Eye (tissue), 1 donor: ENCODE measurements at regions not wholly inside any gene's neighbourhood (a gene's known extent, or its start where the extent isn't known, plus 50 kb on each side); places are given as distances from the start of the nearest gene placed in this dataset.

Source experiments
- DNase-seq: peaks from one replicate; pipeline ENCODE4 v3.0.0-alpha.2; 2015

DNA sequence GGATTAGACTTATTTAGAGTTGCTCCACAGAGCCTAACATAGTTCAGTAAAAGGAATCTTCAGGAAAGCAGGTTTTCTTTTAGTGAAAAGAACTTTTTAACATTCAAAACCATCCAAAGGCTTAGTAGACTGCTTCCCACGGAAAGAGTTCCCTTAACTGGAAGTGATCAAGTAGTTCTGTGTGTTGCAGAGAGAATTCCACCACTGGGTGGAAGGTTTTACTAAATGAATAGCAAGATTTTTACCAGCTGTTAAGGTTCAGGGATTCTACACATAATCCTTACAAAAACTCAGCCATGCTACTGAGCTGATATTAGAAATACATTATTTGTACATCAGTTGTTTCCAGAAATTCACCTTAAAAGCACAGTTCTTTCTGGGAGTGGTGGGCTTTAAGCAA is 119.7 kb downstream of the GDAP2 start:
- no peak for DNase-seq

DNA sequence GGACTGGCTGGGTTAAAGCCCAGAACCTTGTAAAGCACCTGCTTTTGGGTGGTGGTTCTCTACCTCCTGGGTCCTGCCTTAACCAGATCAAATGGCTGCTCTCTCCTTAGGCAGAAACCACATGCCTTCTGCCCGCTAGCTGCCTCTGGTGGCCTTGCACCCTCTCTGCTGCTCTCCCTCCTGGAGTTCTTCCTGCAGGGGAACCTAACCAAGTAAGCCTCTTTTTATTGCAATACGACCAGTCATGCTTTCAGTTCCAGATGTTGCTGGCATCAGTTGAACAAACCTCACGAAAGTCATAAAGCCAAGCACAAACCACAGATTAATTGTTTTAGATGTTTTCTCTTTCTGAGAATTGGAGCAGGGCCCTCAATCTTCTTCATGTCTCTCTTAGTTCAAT is 118.9 kb downstream of the GDAP2 start:
- DNase-seq, result no peak

DNA sequence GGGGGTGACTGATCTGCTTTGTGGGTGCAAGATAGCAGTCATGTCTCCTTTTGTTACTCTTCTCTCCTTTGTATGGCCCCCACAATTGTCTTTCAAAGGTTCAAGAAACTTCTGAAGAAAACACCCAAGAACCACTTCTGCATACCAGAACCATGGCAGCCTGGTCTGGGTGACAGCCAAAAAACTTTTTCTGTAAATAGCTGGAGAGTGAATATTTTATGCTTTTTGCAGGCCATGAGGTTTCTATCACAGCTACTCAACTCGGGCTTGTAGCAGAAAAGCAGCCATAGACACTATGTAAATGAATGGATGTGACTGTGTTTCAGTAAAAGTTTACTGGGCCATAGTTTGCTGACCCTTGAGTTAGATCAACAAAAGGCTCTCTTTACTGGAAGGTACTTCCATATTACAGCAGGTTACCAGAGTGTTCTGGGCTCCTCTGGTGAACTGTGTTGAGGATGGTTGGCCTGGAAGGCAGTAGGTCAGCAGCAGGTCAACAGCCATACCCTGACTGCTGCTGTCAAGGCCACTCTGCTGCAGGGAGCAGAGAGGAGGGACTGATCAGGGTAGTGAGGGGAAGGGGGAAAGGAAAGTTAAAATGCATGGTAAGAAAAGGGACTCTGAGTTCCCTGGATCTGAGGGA is 116.4 kb downstream of the GDAP2 start:
- DNase-seq, result no peak
